Testis (tissue), 2 donors: ENCODE measurements at regions not wholly inside any gene's neighbourhood (a gene's known extent, or its start where the extent isn't known, plus 50 kb on each side); places are given as distances from the start of the nearest gene placed in this dataset.

ENCODE experiments used
- CTCF ChIP-seq, 3 experiments: fragments of 450-650 bp in 2 of 3; fragments of 200-600 bp in 1 of 3; sonication (generic) in 1 of 3; IDR thresholded peaks; one replicate each; pipeline ENCODE4 v1.5.1; 2016 to 2019; ENCODE audit warnings: antibody characterized with exemption in 3 of 3, mild to moderate bottlenecking in 2 of 3, moderate library complexity in 1 of 3
- POLR2A ChIP-seq: fragments of 450-650 bp; IDR thresholded peaks from one replicate; pipeline ENCODE4 v1.6.1; 2017; ENCODE audit warnings: antibody characterized with exemption, mild to moderate bottlenecking, moderate library complexity

- TF ChIP-seq POLR2A (no peak), CTCF (IDR thresholded peaks at IDR 0.05) (no peak)
Observed at GRCh38 chr12:102569803-102570202, 89.4 kb upstream of the IGF1 start.
